ENCODE measurements at regions not wholly inside any gene's neighbourhood (a gene's known extent, or its start where the extent isn't known, plus 50 kb on each side); places are given as distances from the start of the nearest gene placed in this dataset.

GRCh38 chr6:137707038-137707589, 159.9 kb upstream of the TNFAIP3 start:
- H3K14ac ChIP-seq (ENCODE audit: insufficient read length), result no peak overlapping the region
- H2BK20ac ChIP-seq (ENCODE audit: low read length), result no peak overlapping the region
- DNase-seq (ENCODE audit: low read depth in 1 of 2, low spot score in 2 of 2), result no peak
- no peak overlapping the region for H3K4me3 ChIP-seq (ENCODE audit: extremely low read depth in 1 of 4, insufficient read depth in 2 of 4, low read depth in 3 of 4, low read length in 4 of 4)
- WGBS, 2 experiments (ENCODE audit: extremely low coverage in 1 of 2, insufficient coverage in 1 of 2, insufficient read length in 1 of 2, insufficient replicate concordance in 2 of 2, low coverage in 1 of 2, low lambda C conversion rate in 2 of 2, missing lambda C conversion rate in 1 of 2), result 87% methylated on average over 9 of the region's 9 CpGs; no CpG with 5 or more reads in 1 of the 2 experiments
- H2BK120ac ChIP-seq (replicated peaks; ENCODE audit: low read depth, low read length), result no peak overlapping the region
- H2AFZ ChIP-seq (ENCODE audit: low read length), result no peak overlapping the region
- H2BK12ac ChIP-seq (ENCODE audit: low read depth, low read length), result no peak overlapping the region
- no peak overlapping the region for H4K5ac ChIP-seq (ENCODE audit: insufficient read length, low read depth, low read length)
- H3K27me3 ChIP-seq (replicated peaks in 1 of 4; ENCODE audit: control insufficient read depth in 3 of 4, extremely low read depth in 1 of 4, insufficient read depth in 3 of 4, low read length in 3 of 4), result no peaks in the 10 kb centered on the region
- H4K20me1 ChIP-seq (replicated peaks in 1 of 2; ENCODE audit: control insufficient read depth in 1 of 2, insufficient read depth in 2 of 2, low read length in 2 of 2), result no peaks in the 10 kb centered on the region
- no peaks in the 10 kb centered on the region for H3K9me3 ChIP-seq (ENCODE audit: insufficient read depth in 2 of 2, low read depth in 1 of 2, low read length in 1 of 2)
- no peak for FAIRE-seq
- no peak overlapping the region for H3K56ac ChIP-seq (replicated peaks; ENCODE audit: insufficient read length, low read depth, low read length)
- no peak overlapping the region for H3K4me2 ChIP-seq (ENCODE audit: insufficient read depth in 1 of 2, low read depth in 2 of 2, low read length in 2 of 2)
- H3K79me1 ChIP-seq (ENCODE audit: low read depth, low read length), result no peaks in the 10 kb centered on the region
- H3K23me2 ChIP-seq (ENCODE audit: low read depth, low read length), result no peaks in the 10 kb centered on the region
- ChIA-PET CTCF (ENCODE audit: partially characterized antibody) (interaction anchor here (0.7 to 4.0 kb wide), 32 partner anchors 8 to 1481 kb away, joined by 3 to 42 read pairs (median 4); partner anchors contain the start of gene TNFAIP3), POLR2A (ENCODE audit: partially characterized antibody) (no interaction called here)
- no peak overlapping the region for H3K4ac ChIP-seq (replicated peaks; ENCODE audit: insufficient read length, low read depth, low read length)
- H3K79me2 ChIP-seq (ENCODE audit: control insufficient read depth in 1 of 2, insufficient read depth in 2 of 2, low read length in 2 of 2), result no peaks in the 10 kb centered on the region
- H3K27ac ChIP-seq (ENCODE audit: low read depth, low read length), result no peak overlapping the region
- no peaks in the 10 kb centered on the region for H3K4me1 ChIP-seq (replicated peaks in 1 of 4; ENCODE audit: control insufficient read depth in 3 of 4, insufficient read depth in 4 of 4, low read length in 3 of 4)
- no peak overlapping the region for H4K91ac ChIP-seq (replicated peaks; ENCODE audit: insufficient read length, low read length)
- no peaks in the 10 kb centered on the region for H3K36me3 ChIP-seq (ENCODE audit: control insufficient read depth in 2 of 4, insufficient read depth in 4 of 4, low read length in 3 of 4)
- no peak overlapping the region for H3K23ac ChIP-seq (ENCODE audit: insufficient read length)
- H3K18ac ChIP-seq (ENCODE audit: extremely low read depth, low read length), result no peak overlapping the region
- H2BK15ac ChIP-seq (ENCODE audit: low read length), result no peak overlapping the region
- H4K8ac ChIP-seq (ENCODE audit: extremely low read depth, insufficient read depth, low read length), result no peak overlapping the region
- no peak overlapping the region for H2AK5ac ChIP-seq (ENCODE audit: low read depth, low read length)
- H2BK5ac ChIP-seq (ENCODE audit: low read depth, low read length), result no peak overlapping the region
- H3K9ac ChIP-seq (replicated peaks in 1 of 4; ENCODE audit: extremely low read depth in 1 of 4, low read depth in 3 of 4, low read length in 3 of 4), result no peak overlapping the region
- TF ChIP-seq HDAC6 (IDR thresholded peaks at IDR 0.05; ENCODE audit: low read depth, low read length), result no peak
- TF ChIP-seq TAF7 (optimal IDR thresholded peaks at IDR 0.05; ENCODE audit: borderline replicate concordance, low read depth, low read length), result no peak
- no peak for TF ChIP-seq CBX5 (IDR thresholded peaks at IDR 0.05; ENCODE audit: low read depth, low read length)
- TF ChIP-seq TEAD4 (IDR thresholded peaks at IDR 0.05; ENCODE audit: low read depth, low read length), result no peak
- no peak for TF ChIP-seq RAD21 (IDR thresholded peaks at IDR 0.05 in 1 of 2, conservative IDR thresholded peaks at IDR 0.05 in 1 of 2; ENCODE audit: low read depth in 2 of 2, low read length in 2 of 2)
- no peak for TF ChIP-seq SIRT6 (IDR thresholded peaks at IDR 0.05; ENCODE audit: low read length)
- no peak for TF ChIP-seq SAP30 (IDR thresholded peaks at IDR 0.05; ENCODE audit: insufficient read depth, insufficient replicate concordance, low read length)
- no peak for TF ChIP-seq POLR2A (IDR thresholded peaks at IDR 0.05; ENCODE audit: control extremely low read depth in 1 of 2, low read depth in 2 of 2, low read length in 2 of 2)
- TF ChIP-seq ASH2L (IDR thresholded peaks at IDR 0.05; ENCODE audit: low read length), result no peak
- no peak for TF ChIP-seq SIN3A (conservative IDR thresholded peaks at IDR 0.05 in 1 of 2, IDR thresholded peaks at IDR 0.05 in 1 of 2; ENCODE audit: low read depth in 1 of 2, low read length in 2 of 2)
- TF ChIP-seq MAFK (IDR thresholded peaks at IDR 0.05; ENCODE audit: low read depth, low read length), result no peak
- no peak for TF ChIP-seq NANOG (IDR thresholded peaks at IDR 0.05; ENCODE audit: insufficient read depth, low read depth, low read length, poor library complexity, severe bottlenecking)
- no peak for TF ChIP-seq BCL11A (IDR thresholded peaks at IDR 0.05; ENCODE audit: low read depth in 2 of 2, low read length in 2 of 2)
- TF ChIP-seq BRCA1 (IDR thresholded peaks at IDR 0.05; ENCODE audit: low read depth, low read length), result no peak
- TF ChIP-seq PHF8 (conservative IDR thresholded peaks at IDR 0.05; ENCODE audit: low read depth, low read length), result no peak

Data from H1 (cell line).